ENCODE measurements at regions not wholly inside any gene's neighbourhood (a gene's known extent, or its start where the extent isn't known, plus 50 kb on each side); places are given as distances from the start of the nearest gene placed in this dataset.

- Histone ChIP-seq H3K27ac (ENCODE audit: low read length in 2 of 2) (no peak overlapping the region), H3K9me3 (ENCODE audit: control extremely low read depth in 1 of 3, control insufficient read depth in 2 of 3, insufficient read depth in 1 of 3, low read length in 2 of 3) (peaks cover 0 to 5% (median 0%) of the 10 kb centered on the region in 3 donors), H3K4me3 (ENCODE audit: control extremely low read depth in 1 of 5, extremely low read depth in 1 of 5, insufficient read depth in 1 of 5, low read depth in 2 of 5, low read length in 4 of 5) (no peak overlapping the region), H3K36me3 (replicated peaks in 1 of 2; ENCODE audit: control extremely low read depth in 1 of 2, control insufficient read depth in 1 of 2, extremely low read depth in 1 of 2, insufficient read depth in 2 of 2, low read length in 1 of 2) (no peaks in the 10 kb centered on the region), H4K20me1 (ENCODE audit: control insufficient read depth, insufficient read depth, low read length, poor library complexity, severe bottlenecking) (no peaks in the 10 kb centered on the region), H3K27me3 (replicated peaks in 1 of 4; ENCODE audit: control extremely low read depth in 1 of 4, control insufficient read depth in 3 of 4, insufficient read depth in 4 of 4, low read length in 3 of 4) (no peaks in the 10 kb centered on the region), H3K4me2 (replicated peaks; ENCODE audit: low read depth, low read length, poor library complexity, severe bottlenecking) (no peak overlapping the region), H2AFZ (ENCODE audit: insufficient read depth, low read depth, low read length, poor library complexity, severe bottlenecking) (no peak overlapping the region), H3K4me1 (ENCODE audit: control insufficient read depth in 2 of 2, insufficient read depth in 2 of 2, low read length in 2 of 2) (no peaks in the 10 kb centered on the region), H3K79me2 (ENCODE audit: control insufficient read depth, insufficient read depth, low read length) (no peaks in the 10 kb centered on the region), H3K9ac (ENCODE audit: low read length) (no peak overlapping the region)
- DNase-seq: no peak
- CTCF ChIA-PET: no interaction called here
- no peak for ATAC-seq (ENCODE audit: low read depth)
- Mint-ChIP-seq H3K27me3 (peaks cover 7% of the 10 kb centered on the region), H3K4me1 (no peaks in the 10 kb centered on the region), H3K27ac (no peak overlapping the region), H3K9me3 (ENCODE audit: insufficient read depth) (no peaks in the 10 kb centered on the region), H3K4me3 (no peak overlapping the region)
- WGBS (ENCODE audit: insufficient coverage): 42% methylated on average over 2 of the region's 4 CpGs
- TF ChIP-seq CTCF (IDR thresholded peaks at IDR 0.05): no peak
- TF ChIP-seq EZH2 (IDR thresholded peaks at IDR 0.05; ENCODE audit: borderline replicate concordance, insufficient read depth, low read depth, low read length, poor library complexity, severe bottlenecking): no peak
- intact Hi-C loops (cut with micrococcal nuclease): no loop called here
- POLR2A ChIA-PET: no interaction called here
These were observed 60.8 kb upstream of the PRRC2C start for GRCh38 chr1:171424494-171424893.

DNA sequence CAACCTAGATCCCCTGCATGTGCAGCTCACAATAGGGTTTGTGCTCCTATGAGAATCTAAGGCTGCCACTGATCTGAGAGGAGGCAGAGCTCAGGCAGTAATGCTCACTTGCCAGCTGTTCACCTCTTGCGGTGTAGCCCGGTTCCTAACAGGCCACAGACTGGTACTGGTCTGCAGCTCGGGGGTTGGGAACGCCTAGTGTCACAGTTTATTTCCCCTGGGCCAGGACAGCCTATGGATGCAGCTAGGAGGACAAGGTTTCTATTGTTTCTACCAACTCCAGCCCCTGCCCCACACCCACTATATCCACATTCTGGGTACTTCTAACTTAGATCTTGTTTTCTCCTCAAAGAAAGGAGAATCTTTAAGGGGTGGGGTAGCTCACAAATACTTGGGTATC, 58.7 kb upstream of the PRRC2C start:
- no peaks in the 10 kb centered on the region for H3K4me1 Mint-ChIP-seq
- Histone ChIP-seq H3K27me3 (replicated peaks in 1 of 4; ENCODE audit: control extremely low read depth in 1 of 4, control insufficient read depth in 3 of 4, insufficient read depth in 4 of 4, low read length in 3 of 4) (peaks cover 0 to 3% (median 0%) of the 10 kb centered on the region in 4 experiments), H3K4me2 (replicated peaks; ENCODE audit: low read depth, low read length, poor library complexity, severe bottlenecking) (no peak overlapping the region), H3K9ac (ENCODE audit: low read length) (no peak overlapping the region), H3K79me2 (ENCODE audit: control insufficient read depth, insufficient read depth, low read length) (no peaks in the 10 kb centered on the region), H3K36me3 (replicated peaks in 1 of 2; ENCODE audit: control extremely low read depth in 1 of 2, control insufficient read depth in 1 of 2, extremely low read depth in 1 of 2, insufficient read depth in 2 of 2, low read length in 1 of 2) (no peaks in the 10 kb centered on the region), H3K27ac (ENCODE audit: low read length in 2 of 2) (no peak overlapping the region), H3K4me3 (ENCODE audit: control extremely low read depth in 1 of 5, extremely low read depth in 1 of 5, insufficient read depth in 1 of 5, low read depth in 2 of 5, low read length in 4 of 5) (no peak overlapping the region), H3K4me1 (ENCODE audit: control insufficient read depth in 2 of 2, insufficient read depth in 2 of 2, low read length in 2 of 2) (no peaks in the 10 kb centered on the region), H2AFZ (ENCODE audit: insufficient read depth, low read depth, low read length, poor library complexity, severe bottlenecking) (no peak overlapping the region), H3K9me3 (ENCODE audit: control extremely low read depth in 1 of 3, control insufficient read depth in 2 of 3, insufficient read depth in 1 of 3, low read length in 2 of 3) (peaks cover 0 to 6% (median 0%) of the 10 kb centered on the region in 3 donors), H4K20me1 (ENCODE audit: control insufficient read depth, insufficient read depth, low read length, poor library complexity, severe bottlenecking) (no peaks in the 10 kb centered on the region)
- no peak overlapping the region for H3K27ac Mint-ChIP-seq
- peaks cover 6% of the 10 kb centered on the region for H3K27me3 Mint-ChIP-seq
- no peak overlapping the region for H3K4me3 Mint-ChIP-seq
- intact Hi-C loops (cut with micrococcal nuclease): no loop called here
- CTCF ChIA-PET: no interaction called here
- DNase-seq (no peak), ATAC-seq (ENCODE audit: low read depth) (no peak)
- TF ChIP-seq EZH2 (IDR thresholded peaks at IDR 0.05; ENCODE audit: borderline replicate concordance, insufficient read depth, low read depth, low read length, poor library complexity, severe bottlenecking): no peak
- no peak for TF ChIP-seq CTCF (IDR thresholded peaks at IDR 0.05)
- H3K9me3 Mint-ChIP-seq (ENCODE audit: insufficient read depth): no peaks in the 10 kb centered on the region
- POLR2A ChIA-PET: no interaction called here
- WGBS (ENCODE audit: insufficient coverage): 56% methylated on average over 3 of the region's 4 CpGs
